NT2/D1 (cell line): ENCODE measurements at regions not wholly inside any gene's neighbourhood (a gene's known extent, or its start where the extent isn't known, plus 50 kb on each side); places are given as distances from the start of the nearest gene placed in this dataset.
"Not testable (repeated sequence)": the region's sequence is repeated elsewhere in the genome, so short reads cannot be mapped to it uniquely, and the experiment has no call there.

Experiments used
- DNase-seq: peaks from one replicate; pipeline ENCODE4 v3.0.0-alpha.2; 2011; ENCODE audit warnings: low read depth, low spot score
- H3K27me3 ChIP-seq: 2 replicates; pipeline ENCODE4 v1.6.0; 2011; ENCODE audit warnings: mild to moderate bottlenecking; ENCODE audit not compliant: insufficient read length, insufficient read depth
- H3K36me3 ChIP-seq: 2 replicates; pipeline ENCODE4 v1.6.1; 2011; ENCODE audit warnings: mild to moderate bottlenecking, low read length, mixed read lengths; ENCODE audit not compliant: insufficient read depth, insufficient read length
- H3K4me1 ChIP-seq: 2 replicates; pipeline ENCODE4 v1.5.1; 2011; ENCODE audit not compliant: insufficient read depth, insufficient read length
- H3K4me3 ChIP-seq: 2 replicates; pipeline ENCODE4 v1.5.1; 2011; ENCODE audit warnings: low read depth; ENCODE audit not compliant: insufficient read length
- H3K9ac ChIP-seq: 2 replicates; pipeline ENCODE4 v1.6.0; 2011; ENCODE audit warnings: low read depth; ENCODE audit not compliant: insufficient read length
- H3K9me3 ChIP-seq: 2 replicates; pipeline ENCODE4 v1.5.1; 2011; ENCODE audit warnings: mild to moderate bottlenecking, low read length; ENCODE audit not compliant: insufficient read depth
- SUZ12 ChIP-seq: IDR thresholded peaks from 2 replicates; pipeline ENCODE4 v1.6.1; 2011; ENCODE audit not compliant: insufficient read length, insufficient read depth; ENCODE audit errors: extremely low read depth
- YY1 ChIP-seq: IDR thresholded peaks from 2 replicates; pipeline ENCODE4 v1.6.1; 2011; ENCODE audit not compliant: insufficient read length, insufficient read depth
- ZNF274 ChIP-seq: IDR thresholded peaks from 2 replicates; pipeline ENCODE4 v1.6.1; 2011; ENCODE audit warnings: mild to moderate bottlenecking, low read depth, low read length

- Histone ChIP-seq H3K4me1 (no peaks in the 10 kb centered on the region), H3K36me3 (no peaks in the 10 kb centered on the region), H3K9me3 (no peaks in the 10 kb centered on the region), H3K27me3 (no peaks in the 10 kb centered on the region), H3K9ac (no peak overlapping the region), H3K4me3 (no peak overlapping the region)
- DNase-seq = no peak
- TF ChIP-seq SUZ12 = no peak
- no peak for TF ChIP-seq ZNF274
- no peak for TF ChIP-seq YY1
Measured at GRCh38 chr13:44693156-44693764, 117.1 kb upstream of the TSC22D1 start.

GRCh38 chr13:44692173-44692713, 116.1 kb upstream of the TSC22D1 start:
- Histone ChIP-seq H3K27me3 (no peaks in the 10 kb centered on the region), H3K4me3 (no peak overlapping the region)
- no peak for TF ChIP-seq SUZ12
- no peak for TF ChIP-seq ZNF274
- no peak for TF ChIP-seq YY1

GRCh38 chr13:44690376-44690775, 114.2 kb upstream of the TSC22D1 start:
- no peaks in the 10 kb centered on the region for H3K27me3 ChIP-seq

More at GRCh38 chr13:44692173-44692713, 116.1 kb upstream of the TSC22D1 start:
- no peaks in the 10 kb centered on the region for H3K36me3 ChIP-seq
- H3K4me1 ChIP-seq = no peaks in the 10 kb centered on the region
- no peak overlapping the region for H3K9ac ChIP-seq
- no peaks in the 10 kb centered on the region for H3K9me3 ChIP-seq
- no peak for DNase-seq

GRCh38 chr13:44688652-44689051, 112.5 kb upstream of the TSC22D1 start:
- Histone ChIP-seq H3K9ac (no peak overlapping the region), H3K9me3 (peaks cover 7% of the 10 kb centered on the region), H3K27me3 (no peaks in the 10 kb centered on the region), H3K4me1 (no peaks in the 10 kb centered on the region), H3K4me3 (no peak overlapping the region), H3K36me3 (no peaks in the 10 kb centered on the region)
- no peak for TF ChIP-seq ZNF274
- TF ChIP-seq YY1 = no peak
- no peak for TF ChIP-seq SUZ12
- DNase-seq = no peak

More at GRCh38 chr13:44690376-44690775, 114.2 kb upstream of the TSC22D1 start:
- H3K9me3 ChIP-seq = no peaks in the 10 kb centered on the region; the same call in 1 of the 2 replicates
- no peaks in the 10 kb centered on the region for H3K4me1 ChIP-seq
- no peaks in the 10 kb centered on the region for H3K36me3 ChIP-seq
- H3K9ac ChIP-seq = no peak overlapping the region
- H3K4me3 ChIP-seq = no peak overlapping the region
- no peak for DNase-seq
- TF ChIP-seq ZNF274 (no peak), YY1 (no peak), SUZ12 (no peak)

GRCh38 chr13:44686531-44686934, 110.4 kb upstream of the TSC22D1 start:
- TF ChIP-seq ZNF274 (no peak), SUZ12 (no peak), YY1 (no peak)
- no peak for DNase-seq
- Histone ChIP-seq H3K4me1 (no peaks in the 10 kb centered on the region), H3K4me3 (no peak overlapping the region), H3K9ac (no peak overlapping the region), H3K27me3 (no peaks in the 10 kb centered on the region), H3K9me3 (peaks cover 10% of the 10 kb centered on the region), H3K36me3 (no peaks in the 10 kb centered on the region)

GRCh38 chr13:44685641-44686040, 109.5 kb upstream of the TSC22D1 start:
- no peak for DNase-seq

GRCh38 chr13:44682416-44682815, 106.3 kb upstream of the TSC22D1 start:
- not testable (repeated sequence) for H3K4me3 ChIP-seq, DNase-seq, H3K4me1 ChIP-seq, H3K36me3 ChIP-seq, H3K9ac ChIP-seq, H3K27me3 ChIP-seq
- peaks cover 10% of the 10 kb centered on the region for H3K9me3 ChIP-seq

More at GRCh38 chr13:44685641-44686040, 109.5 kb upstream of the TSC22D1 start:
- Histone ChIP-seq H3K4me3 (no peak overlapping the region), H3K4me1 (no peaks in the 10 kb centered on the region), H3K27me3 (no peaks in the 10 kb centered on the region), H3K9ac (no peak overlapping the region), H3K36me3 (no peaks in the 10 kb centered on the region), H3K9me3 (peaks cover 10% of the 10 kb centered on the region)
- TF ChIP-seq YY1 = no peak
- TF ChIP-seq ZNF274 = no peak
- no peak for TF ChIP-seq SUZ12

GRCh38 chr13:44680746-44681355, 104.7 kb upstream of the TSC22D1 start:
- Histone ChIP-seq H3K9me3 (peaks cover 10% of the 10 kb centered on the region), H3K4me3 (no peak overlapping the region), H3K4me1 (no peaks in the 10 kb centered on the region), H3K9ac (no peak overlapping the region), H3K36me3 (no peaks in the 10 kb centered on the region), H3K27me3 (no peaks in the 10 kb centered on the region)
- TF ChIP-seq SUZ12 = no peak
- no peak for TF ChIP-seq ZNF274
- TF ChIP-seq YY1 = no peak
- DNase-seq = no peak
